GM12873 (cell line): ENCODE measurements at regions not wholly inside any gene's neighbourhood (a gene's known extent, or its start where the extent isn't known, plus 50 kb on each side); places are given as distances from the start of the nearest gene placed in this dataset.

ENCODE experiments used
- CTCF ChIP-seq: IDR thresholded peaks from 2 replicates; pipeline ENCODE4 v1.5.1; 2012; ENCODE audit warnings: low read depth, mild to moderate bottlenecking, moderate library complexity, low read length, control low read depth; ENCODE audit not compliant: insufficient read depth; ENCODE audit errors: missing control alignments

GRCh38 chr7:86479144-86479543 is 164.6 kb upstream of the GRM3 start:
- no peak for TF ChIP-seq CTCF

GRCh38 chr7:86477343-86477935 is 166.3 kb upstream of the GRM3 start:
- no peak for TF ChIP-seq CTCF

DNA sequence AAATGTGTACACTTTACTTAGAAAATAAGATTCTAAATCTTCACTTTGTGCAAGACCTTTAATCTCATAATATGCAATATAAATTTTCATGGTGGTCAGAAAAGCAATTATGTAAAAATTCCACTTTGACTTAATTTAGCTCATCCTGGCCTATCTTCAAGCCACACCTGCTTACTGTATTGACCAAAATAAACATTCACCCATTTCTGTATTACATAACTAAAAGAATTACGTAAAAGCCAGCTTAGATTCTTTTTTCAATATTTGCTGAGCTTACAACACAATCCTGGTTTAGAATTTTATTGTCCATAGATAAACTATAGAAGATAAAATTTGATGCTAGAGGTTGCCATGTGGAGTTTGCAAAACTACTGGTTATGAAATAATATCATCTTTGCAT is 172.9 kb upstream of the GRM3 start:
- no peak for TF ChIP-seq CTCF

DNA sequence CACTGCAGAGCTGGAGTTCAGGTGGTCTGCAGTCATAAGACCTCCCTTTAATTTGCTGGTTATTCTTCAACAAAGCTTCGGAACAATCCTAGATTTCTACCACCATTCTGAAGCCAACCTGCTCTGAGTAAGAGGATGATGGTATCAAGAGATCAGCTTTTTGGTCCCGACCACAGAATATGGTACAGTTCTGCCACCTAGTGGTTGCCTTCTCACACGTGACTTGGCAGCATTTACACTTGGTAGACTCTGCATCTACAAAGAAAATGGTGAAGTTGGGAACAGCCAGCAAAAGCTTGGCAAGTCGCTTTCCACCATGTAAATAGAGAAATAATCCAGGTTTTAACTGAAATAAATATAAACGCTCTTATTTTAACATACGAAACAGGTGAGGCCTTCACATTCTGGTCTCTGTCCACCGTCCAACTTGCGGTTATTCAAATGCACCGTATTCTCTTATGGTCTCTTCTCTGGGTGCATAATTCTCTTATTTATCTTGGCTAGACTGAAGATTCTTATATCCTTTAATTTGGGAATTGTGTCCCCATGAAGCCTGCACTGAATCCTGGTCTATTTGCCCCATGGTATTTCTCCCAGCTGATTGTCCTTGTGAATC is 173.9 kb upstream of the GRM3 start:
- TF ChIP-seq CTCF: peak; percentile 83

DNA sequence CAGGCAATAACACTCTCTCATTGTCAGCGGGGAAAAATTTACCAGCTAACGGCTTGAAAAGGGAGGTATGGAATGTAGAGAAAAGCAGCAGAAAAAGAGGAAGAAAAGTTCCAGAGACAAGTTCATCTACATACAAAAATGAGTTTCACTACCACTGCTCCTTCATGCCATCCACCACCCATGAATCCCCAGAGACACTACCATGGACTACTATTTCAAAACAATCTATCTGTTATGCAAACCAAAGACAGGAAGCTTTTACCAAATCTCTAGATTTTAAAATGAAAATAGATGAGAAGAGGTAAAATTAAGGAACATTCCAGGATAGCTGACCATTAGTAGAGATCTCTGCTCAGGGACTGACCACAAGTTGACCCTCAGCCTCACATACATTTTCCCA is 189.0 kb upstream of the GRM3 start:
- TF ChIP-seq CTCF: no peak

GRCh38 chr7:86453454-86453853 is 190.3 kb upstream of the GRM3 start:
- TF ChIP-seq CTCF: no peak

DNA sequence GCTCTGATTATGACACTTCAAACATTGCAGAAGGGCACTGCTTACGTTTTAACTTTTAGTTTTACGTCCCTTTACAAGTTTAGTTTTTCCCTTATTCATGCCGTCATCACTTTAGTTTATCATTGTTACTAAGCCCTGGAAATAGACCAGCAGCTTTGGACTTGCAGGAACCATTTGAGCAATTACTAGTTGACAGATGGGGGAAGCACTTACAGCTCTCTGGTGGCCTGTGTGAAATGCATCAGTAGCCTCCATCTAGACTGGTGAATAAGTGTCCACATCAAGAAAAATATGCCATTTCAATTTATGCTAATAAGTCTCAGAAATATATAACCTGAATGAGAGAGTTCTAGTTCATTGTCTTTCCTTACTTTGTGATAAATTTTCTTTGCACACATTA is 194.9 kb upstream of the GRM3 start:
- no peak for TF ChIP-seq CTCF
